ENCODE measurements at regions not wholly inside any gene's neighbourhood (a gene's known extent, or its start where the extent isn't known, plus 50 kb on each side); places are given as distances from the start of the nearest gene placed in this dataset.

DNA sequence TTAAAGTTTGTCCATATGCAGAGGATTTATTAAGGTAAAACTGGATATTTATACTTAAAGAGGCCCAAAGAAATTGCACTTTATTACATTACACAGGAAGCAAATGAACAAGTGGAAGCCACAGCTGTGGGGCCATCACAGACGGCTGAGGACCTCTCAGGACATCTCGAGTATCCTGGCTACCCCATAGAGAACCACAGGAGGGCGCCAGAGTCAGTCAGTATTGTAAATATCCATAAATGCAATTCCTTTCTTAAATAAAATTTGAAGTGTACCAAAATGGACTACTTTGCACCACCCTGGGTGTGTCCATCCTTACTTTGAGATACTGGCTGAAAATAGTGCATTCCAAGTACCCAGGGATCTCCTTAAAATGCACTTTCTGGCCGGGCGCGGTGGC, 257.2 kb downstream of the MRPL39 start:
- H3K56ac ChIP-seq (ENCODE audit: low read length) = no peak overlapping the region
- no peak overlapping the region for H2BK15ac ChIP-seq (replicated peaks; ENCODE audit: low read depth)
- no peak overlapping the region for H3K23ac ChIP-seq (ENCODE audit: low read length)
- H2BK120ac ChIP-seq (ENCODE audit: low read depth, low read length) = no peak overlapping the region
- H4K5ac ChIP-seq (ENCODE audit: low read length) = no peak overlapping the region
- no peak overlapping the region for H3K4me2 ChIP-seq (ENCODE audit: low read length)
- no peaks in the 10 kb centered on the region for H3K27me3 ChIP-seq (ENCODE audit: insufficient read depth, low read length, poor library complexity)
- H3K79me1 ChIP-seq (ENCODE audit: low read length) = no peaks in the 10 kb centered on the region
- H3K18ac ChIP-seq (ENCODE audit: low read length) = no peak overlapping the region
- no peak overlapping the region for H3K4me3 ChIP-seq (ENCODE audit: low read length)
- H3K4ac ChIP-seq (ENCODE audit: low read depth, low read length) = no peak overlapping the region
- no peaks in the 10 kb centered on the region for H3K79me2 ChIP-seq (ENCODE audit: control insufficient read depth, insufficient read depth, low read length)
- no peaks in the 10 kb centered on the region for H3K36me3 ChIP-seq (ENCODE audit: control insufficient read depth, insufficient read depth, low read length)
- no peak overlapping the region for H4K8ac ChIP-seq (ENCODE audit: low read depth, low read length)
- peak; percentile 50 for DNase-seq
- no peak overlapping the region for H3K27ac ChIP-seq (ENCODE audit: low read depth, low read length)
- no peaks in the 10 kb centered on the region for H3K4me1 ChIP-seq (ENCODE audit: control insufficient read depth, low read depth, low read length)
- no peak overlapping the region for H3K9ac ChIP-seq (ENCODE audit: low read length)
- no CpG with 5 or more reads among the region's 6 CpGs for WGBS (ENCODE audit: extremely low coverage, insufficient coverage, low lambda C conversion rate)
- H2AK5ac ChIP-seq (ENCODE audit: low read length) = no peak overlapping the region
- H2BK5ac ChIP-seq (ENCODE audit: low read length) = no peak overlapping the region

DNA sequence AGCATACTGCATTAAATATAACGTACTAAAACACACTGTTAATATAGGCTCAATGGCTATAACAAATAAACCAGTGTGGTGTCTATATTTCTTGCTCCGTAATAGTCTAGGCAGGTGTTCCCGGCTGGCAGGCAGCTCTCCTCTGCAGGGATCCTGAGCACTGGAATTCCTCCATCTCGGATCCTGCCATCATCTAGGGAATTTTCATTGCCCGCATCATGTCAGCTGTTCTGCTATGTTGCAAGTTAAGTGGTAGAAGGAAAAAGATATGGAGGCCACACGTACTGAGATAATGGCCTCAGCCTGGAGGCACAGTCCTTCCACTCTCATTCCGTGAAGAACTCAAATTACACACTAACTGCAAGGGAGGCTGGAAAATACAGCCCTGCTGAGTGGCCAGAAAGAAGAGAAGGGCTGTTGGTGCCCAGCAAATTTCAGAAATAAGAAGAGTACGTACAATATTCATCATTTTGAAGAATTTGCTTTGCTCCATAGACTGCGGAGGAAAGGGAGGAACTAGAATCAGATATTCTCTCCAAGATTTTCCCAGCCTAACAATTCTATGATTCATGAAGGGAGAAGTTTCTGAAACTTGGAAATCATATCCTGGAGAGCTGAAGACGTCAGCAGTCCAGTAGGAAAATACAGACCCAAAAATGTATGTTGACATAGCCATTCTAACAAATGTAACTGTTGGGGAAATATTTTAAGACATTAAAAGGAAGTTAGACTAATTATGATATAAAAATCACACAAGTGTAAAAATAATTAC, 263.3 kb downstream of the MRPL39 start:
- DNase-seq = peak; percentile 36
- Histone ChIP-seq H3K79me1 (ENCODE audit: low read length) (no peaks in the 10 kb centered on the region), H3K4ac (ENCODE audit: low read depth, low read length) (no peak overlapping the region), H3K36me3 (ENCODE audit: control insufficient read depth, insufficient read depth, low read length) (no peaks in the 10 kb centered on the region), H3K23ac (ENCODE audit: low read length) (no peak overlapping the region), H2BK15ac (replicated peaks; ENCODE audit: low read depth) (no peak overlapping the region), H3K4me1 (ENCODE audit: control insufficient read depth, low read depth, low read length) (no peaks in the 10 kb centered on the region), H3K27me3 (ENCODE audit: insufficient read depth, low read length, poor library complexity) (no peaks in the 10 kb centered on the region), H2BK120ac (ENCODE audit: low read depth, low read length) (no peak overlapping the region), H4K8ac (ENCODE audit: low read depth, low read length) (no peak overlapping the region), H3K27ac (ENCODE audit: low read depth, low read length) (no peak overlapping the region), H3K9ac (ENCODE audit: low read length) (no peak overlapping the region), H3K79me2 (ENCODE audit: control insufficient read depth, insufficient read depth, low read length) (no peaks in the 10 kb centered on the region), H3K4me3 (ENCODE audit: low read length) (no peak overlapping the region), H2BK5ac (ENCODE audit: low read length) (no peak overlapping the region), H3K56ac (ENCODE audit: low read length) (no peak overlapping the region), H3K18ac (ENCODE audit: low read length) (no peak overlapping the region), H2AK5ac (ENCODE audit: low read length) (no peak overlapping the region), H3K4me2 (ENCODE audit: low read length) (no peak overlapping the region), H4K5ac (ENCODE audit: low read length) (no peak overlapping the region)
- WGBS (ENCODE audit: extremely low coverage, insufficient coverage, low lambda C conversion rate) = no CpG with 5 or more reads among the region's 10 CpGs

DNA sequence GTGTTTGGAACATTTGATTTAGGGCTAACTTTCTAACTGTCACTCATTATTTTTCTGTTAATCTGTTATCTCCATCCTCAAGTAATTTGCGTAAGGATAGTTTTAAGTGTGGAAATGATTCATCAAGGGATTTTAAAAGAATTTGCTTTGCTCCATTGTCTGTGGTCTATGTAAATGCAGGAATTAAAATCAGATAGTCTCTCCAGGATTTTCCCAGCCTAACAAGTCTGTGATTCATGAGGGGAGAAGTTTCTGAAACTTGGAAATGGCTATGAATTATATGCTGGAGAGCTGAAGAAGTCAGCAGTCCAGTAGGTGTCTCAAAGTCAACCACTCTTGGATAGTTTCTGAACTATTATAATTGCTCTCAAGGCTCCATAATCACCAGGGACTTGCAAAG, 264.5 kb downstream of the MRPL39 start:
- Histone ChIP-seq H3K27me3 (ENCODE audit: insufficient read depth, low read length, poor library complexity) (no peaks in the 10 kb centered on the region), H3K4me3 (ENCODE audit: low read length) (no peak overlapping the region), H3K23ac (ENCODE audit: low read length) (no peak overlapping the region), H4K8ac (ENCODE audit: low read depth, low read length) (no peak overlapping the region), H3K79me1 (ENCODE audit: low read length) (no peaks in the 10 kb centered on the region), H3K4me2 (ENCODE audit: low read length) (no peak overlapping the region), H2AK5ac (ENCODE audit: low read length) (no peak overlapping the region), H3K18ac (ENCODE audit: low read length) (no peak overlapping the region), H3K56ac (ENCODE audit: low read length) (no peak overlapping the region), H3K79me2 (ENCODE audit: control insufficient read depth, insufficient read depth, low read length) (no peaks in the 10 kb centered on the region), H2BK5ac (ENCODE audit: low read length) (no peak overlapping the region), H3K4me1 (ENCODE audit: control insufficient read depth, low read depth, low read length) (no peaks in the 10 kb centered on the region), H2BK15ac (replicated peaks; ENCODE audit: low read depth) (no peak overlapping the region), H3K36me3 (ENCODE audit: control insufficient read depth, insufficient read depth, low read length) (no peaks in the 10 kb centered on the region), H4K5ac (ENCODE audit: low read length) (no peak overlapping the region), H3K4ac (ENCODE audit: low read depth, low read length) (no peak overlapping the region), H3K9ac (ENCODE audit: low read length) (no peak overlapping the region), H2BK120ac (ENCODE audit: low read depth, low read length) (no peak overlapping the region), H3K27ac (ENCODE audit: low read depth, low read length) (no peak overlapping the region)
- WGBS (ENCODE audit: extremely low coverage, insufficient coverage, low lambda C conversion rate) = no CpG with 5 or more reads among the region's 1 CpG
- DNase-seq = no peak

DNA sequence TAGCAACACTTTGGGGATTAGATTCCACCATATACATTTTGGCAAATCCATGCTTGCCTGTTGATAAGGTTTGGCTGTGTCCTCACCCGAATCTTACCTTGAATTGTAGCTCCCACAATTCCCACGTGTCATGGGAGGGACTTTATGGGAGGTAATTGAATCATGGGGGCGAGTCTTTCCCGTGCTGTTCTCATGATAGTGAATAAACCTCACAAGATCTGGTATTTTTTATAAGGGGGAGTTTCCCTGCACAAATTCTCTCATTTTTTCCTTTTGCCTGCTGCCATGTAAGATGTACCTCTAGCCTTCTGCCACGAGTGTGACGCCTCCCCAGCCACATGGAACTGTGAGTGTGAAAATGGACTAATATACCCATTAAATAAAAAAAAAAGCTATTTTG, 265.3 kb downstream of the MRPL39 start:
- no peak overlapping the region for H3K18ac ChIP-seq (ENCODE audit: low read length)
- H2AK5ac ChIP-seq (ENCODE audit: low read length) = no peak overlapping the region
- no CpG with 5 or more reads among the region's 6 CpGs for WGBS (ENCODE audit: extremely low coverage, insufficient coverage, low lambda C conversion rate)
- no peaks in the 10 kb centered on the region for H3K79me1 ChIP-seq (ENCODE audit: low read length)
- no peak overlapping the region for H3K4me2 ChIP-seq (ENCODE audit: low read length)
- H2BK120ac ChIP-seq (ENCODE audit: low read depth, low read length) = no peak overlapping the region
- H3K27me3 ChIP-seq (ENCODE audit: insufficient read depth, low read length, poor library complexity) = no peaks in the 10 kb centered on the region
- H4K5ac ChIP-seq (ENCODE audit: low read length) = no peak overlapping the region
- no peak overlapping the region for H3K23ac ChIP-seq (ENCODE audit: low read length)
- H3K79me2 ChIP-seq (ENCODE audit: control insufficient read depth, insufficient read depth, low read length) = no peaks in the 10 kb centered on the region
- no peaks in the 10 kb centered on the region for H3K4me1 ChIP-seq (ENCODE audit: control insufficient read depth, low read depth, low read length)
- no peak overlapping the region for H4K8ac ChIP-seq (ENCODE audit: low read depth, low read length)
- H2BK5ac ChIP-seq (ENCODE audit: low read length) = no peak overlapping the region
- H2BK15ac ChIP-seq (replicated peaks; ENCODE audit: low read depth) = no peak overlapping the region
- no peak overlapping the region for H3K56ac ChIP-seq (ENCODE audit: low read length)
- H3K9ac ChIP-seq (ENCODE audit: low read length) = no peak overlapping the region
- no peak overlapping the region for H3K4me3 ChIP-seq (ENCODE audit: low read length)
- no peak overlapping the region for H3K27ac ChIP-seq (ENCODE audit: low read depth, low read length)
- DNase-seq = no peak
- H3K4ac ChIP-seq (ENCODE audit: low read depth, low read length) = no peak overlapping the region
- H3K36me3 ChIP-seq (ENCODE audit: control insufficient read depth, insufficient read depth, low read length) = no peaks in the 10 kb centered on the region

DNA sequence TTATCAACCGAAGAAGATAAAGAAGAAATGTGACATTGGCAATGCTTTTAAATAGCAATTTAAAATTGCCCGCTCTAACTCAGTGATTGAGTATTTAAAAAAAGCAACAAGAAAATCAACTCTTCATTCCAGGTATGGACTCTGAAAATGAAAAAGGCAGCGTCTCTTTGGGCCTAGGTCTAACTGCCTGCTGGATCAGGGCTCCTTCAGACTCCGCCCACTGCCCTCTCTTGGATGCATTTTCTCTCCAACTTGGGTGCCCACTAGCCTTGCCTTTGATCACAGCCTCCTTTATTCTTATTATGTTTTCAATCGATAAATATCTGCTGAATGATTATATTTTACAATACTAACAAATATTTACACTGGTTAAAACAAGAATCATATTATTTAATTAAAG, 268.9 kb downstream of the MRPL39 start:
- H2BK5ac ChIP-seq (ENCODE audit: low read length) = no peak overlapping the region
- H4K8ac ChIP-seq (ENCODE audit: low read depth, low read length) = no peak overlapping the region
- no peak overlapping the region for H2BK120ac ChIP-seq (ENCODE audit: low read depth, low read length)
- H3K4me2 ChIP-seq (ENCODE audit: low read length) = no peak overlapping the region
- H3K9ac ChIP-seq (ENCODE audit: low read length) = no peak overlapping the region
- no peak overlapping the region for H4K5ac ChIP-seq (ENCODE audit: low read length)
- DNase-seq = no peak
- 100% methylated on average over 1 of the region's 5 CpGs for WGBS (ENCODE audit: extremely low coverage, insufficient coverage, low lambda C conversion rate)
- no peak overlapping the region for H3K18ac ChIP-seq (ENCODE audit: low read length)
- H3K4me1 ChIP-seq (ENCODE audit: control insufficient read depth, low read depth, low read length) = no peaks in the 10 kb centered on the region
- H3K79me1 ChIP-seq (ENCODE audit: low read length) = no peaks in the 10 kb centered on the region
- H3K4me3 ChIP-seq (ENCODE audit: low read length) = no peak overlapping the region
- no peak overlapping the region for H3K23ac ChIP-seq (ENCODE audit: low read length)
- H3K4ac ChIP-seq (ENCODE audit: low read depth, low read length) = no peak overlapping the region
- no peaks in the 10 kb centered on the region for H3K36me3 ChIP-seq (ENCODE audit: control insufficient read depth, insufficient read depth, low read length)
- no peak overlapping the region for H2BK15ac ChIP-seq (replicated peaks; ENCODE audit: low read depth)
- H3K27ac ChIP-seq (ENCODE audit: low read depth, low read length) = no peak overlapping the region
- H2AK5ac ChIP-seq (ENCODE audit: low read length) = no peak overlapping the region
- no peaks in the 10 kb centered on the region for H3K79me2 ChIP-seq (ENCODE audit: control insufficient read depth, insufficient read depth, low read length)
- no peaks in the 10 kb centered on the region for H3K27me3 ChIP-seq (ENCODE audit: insufficient read depth, low read length, poor library complexity)
- H3K56ac ChIP-seq (ENCODE audit: low read length) = no peak overlapping the region
